ENCODE measurements at regions not wholly inside any gene's neighbourhood (a gene's known extent, or its start where the extent isn't known, plus 50 kb on each side); places are given as distances from the start of the nearest gene placed in this dataset.

- no peak for DNase-seq (ENCODE audit: low read depth)
Observed at GRCh38 chr20:52779125-52779524, 193.0 kb upstream of the TSHZ2 start.

GRCh38 chr20:52777171-52777570 lies 195.0 kb upstream of the TSHZ2 start:
- DNase-seq (ENCODE audit: low read depth): no peak

- no peak for DNase-seq (ENCODE audit: low read depth)
Observed at GRCh38 chr20:52775786-52776185, 196.4 kb upstream of the TSHZ2 start.

- DNase-seq (ENCODE audit: low read depth): no peak
Observed at GRCh38 chr20:52768694-52769093, 203.5 kb upstream of the TSHZ2 start.

GRCh38 chr20:52766645-52767435 lies 205.3 kb upstream of the TSHZ2 start:
- no peak for DNase-seq (ENCODE audit: low read depth)

GRCh38 chr20:52763321-52763853 lies 208.8 kb upstream of the TSHZ2 start:
- no peak for DNase-seq (ENCODE audit: low read depth)

GRCh38 chr20:52761867-52762266 lies 210.3 kb upstream of the TSHZ2 start:
- no peak for DNase-seq (ENCODE audit: low read depth)

- no peak for DNase-seq (ENCODE audit: low read depth)
Observed at GRCh38 chr20:52760791-52761190, 211.4 kb upstream of the TSHZ2 start.

GRCh38 chr20:52757411-52757810 lies 214.7 kb upstream of the TSHZ2 start:
- no peak for DNase-seq (ENCODE audit: low read depth)

- no peak for DNase-seq (ENCODE audit: low read depth)
Observed at GRCh38 chr20:52755744-52756143, 216.4 kb upstream of the TSHZ2 start.

- DNase-seq (ENCODE audit: low read depth): no peak
Observed at GRCh38 chr20:52754366-52754765, 217.8 kb upstream of the TSHZ2 start.

- DNase-seq (ENCODE audit: low read depth): no peak
Observed at GRCh38 chr20:52752023-52752422, 220.1 kb upstream of the TSHZ2 start.

GRCh38 chr20:52751571-52751970 lies 220.6 kb upstream of the TSHZ2 start:
- DNase-seq (ENCODE audit: low read depth): no peak

- DNase-seq (ENCODE audit: low read depth): no peak
Observed at GRCh38 chr20:52749938-52750337, 222.2 kb upstream of the TSHZ2 start.

- DNase-seq (ENCODE audit: low read depth): no peak
Observed at GRCh38 chr20:52748990-52749389, 223.2 kb upstream of the TSHZ2 start.

- DNase-seq (ENCODE audit: low read depth): no peak
Observed at GRCh38 chr20:52748285-52748932, 223.7 kb upstream of the TSHZ2 start.

- no peak for DNase-seq (ENCODE audit: low read depth)
Observed at GRCh38 chr20:52747845-52748284, 224.3 kb upstream of the TSHZ2 start.

- DNase-seq (ENCODE audit: low read depth): no peak
Observed at GRCh38 chr20:52746770-52747169, 225.4 kb upstream of the TSHZ2 start.

GRCh38 chr20:52746190-52746589 lies 226.0 kb upstream of the TSHZ2 start:
- DNase-seq (ENCODE audit: low read depth): no peak

- DNase-seq (ENCODE audit: low read depth): no peak
Observed at GRCh38 chr20:52744441-52744840, 227.7 kb upstream of the TSHZ2 start.

- DNase-seq (ENCODE audit: low read depth): no peak
Observed at GRCh38 chr20:52738081-52738480, 234.1 kb upstream of the TSHZ2 start.

- no peak for DNase-seq (ENCODE audit: low read depth)
Observed at GRCh38 chr20:52736507-52736906, 235.7 kb upstream of the TSHZ2 start.

- DNase-seq (ENCODE audit: low read depth): no peak
Observed at GRCh38 chr20:52731093-52731492, 241.1 kb upstream of the TSHZ2 start.
